Keratinocyte (primary cell): ENCODE measurements at regions not wholly inside any gene's neighbourhood (a gene's known extent, or its start where the extent isn't known, plus 50 kb on each side); places are given as distances from the start of the nearest gene placed in this dataset.

Source experiments
- DNase-seq: peaks from one replicate; pipeline ENCODE4 v3.0.0-alpha.2; 2011; ENCODE audit warnings: low read depth, missing footprints, low spot score
- FAIRE-seq: peaks from 2 replicates; lab custom pipeline; 2011; peaks lifted over from hg19 to GRCh38; lab: Jason Lieb, UNC
- H2AFZ ChIP-seq: 2 replicates; pipeline ENCODE4 v1.6.0; 2012; ENCODE audit warnings: low read length, control low read depth, inconsistent platforms; ENCODE audit not compliant: control insufficient read depth
- H3K27ac ChIP-seq: 2 replicates; pipeline ENCODE4 v1.5.1; 2011; ENCODE audit warnings: low read length; ENCODE audit not compliant: control insufficient read depth, insufficient read depth
- H3K27me3 ChIP-seq: 3 replicates; pipeline ENCODE4 v1.6.0; 2011; ENCODE audit warnings: low read length; ENCODE audit not compliant: control insufficient read depth, insufficient read depth; ENCODE audit errors: extremely low read depth
- H3K36me3 ChIP-seq, 2 experiments: 2 replicates in 1 of 2; 3 replicates in 1 of 2; pipeline ENCODE4 v1.5.1; 2011; ENCODE audit warnings: low read length in 2 of 2, mild to moderate bottlenecking in 1 of 2; ENCODE audit not compliant: control insufficient read depth in 2 of 2, insufficient read depth in 2 of 2; ENCODE audit errors: extremely low read depth in 1 of 2
- H3K4me1 ChIP-seq: 3 replicates; pipeline ENCODE4 v1.5.1; 2011; ENCODE audit warnings: low read length; ENCODE audit not compliant: control insufficient read depth, insufficient read depth; ENCODE audit errors: extremely low read depth
- H3K4me2 ChIP-seq: 3 replicates; pipeline ENCODE4 v1.6.0; 2011; ENCODE audit warnings: low read depth, low read length; ENCODE audit not compliant: control insufficient read depth, insufficient read depth; ENCODE audit errors: extremely low read depth
- H3K4me3 ChIP-seq, 3 experiments: fragments of 200-600 bp in 1 of 3; sonication (generic) in 1 of 3; 2 replicates in 2 of 3; 3 replicates in 1 of 3; pipeline ENCODE4 v1.5.1; 2011 to 2016; ENCODE audit warnings: low read length in 3 of 3, mild to moderate bottlenecking in 3 of 3, control low read depth in 2 of 3, inconsistent platforms in 1 of 3, low read depth in 1 of 3, mixed read lengths in 1 of 3, mixed run types in 1 of 3, moderate library complexity in 1 of 3; ENCODE audit not compliant: control insufficient read depth in 2 of 3, insufficient read depth in 2 of 3; ENCODE audit errors: extremely low read depth in 1 of 3
- H3K79me2 ChIP-seq: 2 replicates; pipeline ENCODE4 v1.6.0; 2012; ENCODE audit warnings: low read length; ENCODE audit not compliant: control insufficient read depth, insufficient read depth
- H3K9ac ChIP-seq: 3 replicates; pipeline ENCODE4 v1.6.0; 2011; ENCODE audit warnings: low read length; ENCODE audit not compliant: control insufficient read depth, insufficient read depth; ENCODE audit errors: extremely low read depth
- H3K9me1 ChIP-seq: 3 replicates; pipeline ENCODE4 v1.6.0; 2011; ENCODE audit warnings: low read length; ENCODE audit not compliant: control insufficient read depth, insufficient read depth; ENCODE audit errors: extremely low read depth
- H3K9me3 ChIP-seq: 2 replicates; pipeline ENCODE4 v1.5.1; 2012; ENCODE audit warnings: low read depth, low read length; ENCODE audit not compliant: control insufficient read depth
- H4K20me1 ChIP-seq: 3 replicates; pipeline ENCODE4 v1.6.0; 2011; ENCODE audit warnings: low read length; ENCODE audit not compliant: control insufficient read depth, insufficient read depth; ENCODE audit errors: extremely low read depth
- CTCF ChIP-seq, 3 experiments: IDR thresholded peaks in 1 of 3; conservative IDR thresholded peaks in 1 of 3; optimal IDR thresholded peaks in 1 of 3; 2 replicates in 2 of 3; 3 replicates in 1 of 3; pipeline versions ENCODE3 to v1.5.1; 2011; ENCODE audit warnings: low read length in 3 of 3, mild to moderate bottlenecking in 3 of 3, moderate library complexity in 2 of 3, control low read depth in 1 of 3, inconsistent platforms in 1 of 3; ENCODE audit not compliant: insufficient read depth in 2 of 3; ENCODE audit errors: extremely low read depth in 1 of 3
- EZH2 ChIP-seq: IDR thresholded peaks from one replicate; pipeline ENCODE4 v1.6.1; 2012; ENCODE audit warnings: inconsistent platforms, mild to moderate bottlenecking, low read length, moderate library complexity
- dilution Hi-C: fragments of 300-500 bp; cut with MboI; formaldehyde crosslinking; loops from one replicate; pipeline ENCODE4 v1.7.0; 2020; ENCODE audit warnings: low sequenced_read_pairs; ENCODE audit not compliant: extremely low pct_ligation_motif_present

- dilution Hi-C loops = no loop called here
- DNase-seq (no peak), FAIRE-seq (no peak)
- peaks cover 26% of the 10 kb centered on the region for H3K4me1 ChIP-seq
- H3K9me1 ChIP-seq = no peaks in the 10 kb centered on the region
- H4K20me1 ChIP-seq = no peaks in the 10 kb centered on the region
- no peaks in the 10 kb centered on the region for H3K36me3 ChIP-seq
- H3K27ac ChIP-seq = no peak overlapping the region
- no peak overlapping the region for H3K4me3 ChIP-seq
- H3K4me2 ChIP-seq = no peak overlapping the region
- TF ChIP-seq CTCF (optimal IDR thresholded peaks at IDR 0.05 in 1 of 3, IDR thresholded peaks at IDR 0.05 in 1 of 3, conservative IDR thresholded peaks at IDR 0.05 in 1 of 3; ENCODE audit: extremely low read depth in 1 of 3, insufficient read depth in 2 of 3, low read length in 3 of 3) = no peak
- H3K27me3 ChIP-seq = no peaks in the 10 kb centered on the region
- H3K9ac ChIP-seq = no peak overlapping the region
- H3K9me3 ChIP-seq = no peaks in the 10 kb centered on the region
- no peaks in the 10 kb centered on the region for H3K79me2 ChIP-seq
- H2AFZ ChIP-seq = no peak overlapping the region
These were observed 140.2 kb upstream of the ITGA6 start for GRCh38 chr2:172287190-172287589.

- no peak overlapping the region for H3K9ac ChIP-seq
These were observed 139.6 kb upstream of the ITGA6 start for GRCh38 chr2:172287605-172288315.

More at GRCh38 chr2:172287605-172288315, 139.6 kb upstream of the ITGA6 start:
- Histone ChIP-seq H2AFZ (no peak overlapping the region), H3K4me3 (no peak overlapping the region), H3K4me2 (no peak overlapping the region), H3K27me3 (no peaks in the 10 kb centered on the region), H3K9me1 (no peaks in the 10 kb centered on the region), H3K9me3 (no peaks in the 10 kb centered on the region), H3K36me3 (no peaks in the 10 kb centered on the region), H3K27ac (no peak overlapping the region), H3K79me2 (no peaks in the 10 kb centered on the region), H4K20me1 (no peaks in the 10 kb centered on the region), H3K4me1 (peaks cover 21% of the 10 kb centered on the region)
- DNase-seq (no peak), FAIRE-seq (no peak)
- TF ChIP-seq CTCF (optimal IDR thresholded peaks at IDR 0.05 in 1 of 3, IDR thresholded peaks at IDR 0.05 in 1 of 3, conservative IDR thresholded peaks at IDR 0.05 in 1 of 3; ENCODE audit: extremely low read depth in 1 of 3, insufficient read depth in 2 of 3, low read length in 3 of 3) (no peak), EZH2 (no peak)
- dilution Hi-C loops = no loop called here
